ENCODE measurements at regions not wholly inside any gene's neighbourhood (a gene's known extent, or its start where the extent isn't known, plus 50 kb on each side); places are given as distances from the start of the nearest gene placed in this dataset.

DNA sequence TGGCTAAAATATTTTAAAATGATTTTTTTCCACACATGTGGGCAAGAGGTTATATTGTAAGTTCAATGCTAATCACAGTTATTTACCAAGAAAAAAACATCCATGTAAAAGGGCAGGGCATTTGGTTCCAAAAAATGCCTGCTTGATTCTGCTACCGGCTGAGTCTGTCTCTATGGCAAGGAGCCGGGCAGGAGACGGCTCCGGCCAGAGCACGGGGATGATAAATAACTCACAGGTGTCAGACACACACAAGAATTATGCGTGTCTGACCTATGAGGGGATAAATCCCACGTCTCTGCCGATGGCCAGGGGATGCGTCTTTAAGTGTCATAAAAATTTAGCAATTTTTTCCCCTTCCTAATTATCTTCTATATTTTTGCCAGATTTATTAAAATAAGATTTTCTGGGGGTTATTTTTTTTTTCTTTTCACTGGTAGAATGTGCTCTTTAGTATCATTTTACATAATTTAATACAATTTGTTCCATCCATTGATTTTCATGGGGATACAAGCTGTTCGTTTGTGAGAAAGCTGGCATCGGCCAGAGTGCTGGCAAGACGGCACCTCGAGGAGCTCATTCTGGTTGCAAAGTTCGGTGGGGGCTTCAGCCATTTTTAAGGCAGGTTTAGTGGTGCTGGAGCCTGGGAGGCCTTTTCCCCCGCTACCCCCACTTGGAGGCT, 253.9 kb downstream of the ZNF536 start:
- TF ChIP-seq, protein P1, sequence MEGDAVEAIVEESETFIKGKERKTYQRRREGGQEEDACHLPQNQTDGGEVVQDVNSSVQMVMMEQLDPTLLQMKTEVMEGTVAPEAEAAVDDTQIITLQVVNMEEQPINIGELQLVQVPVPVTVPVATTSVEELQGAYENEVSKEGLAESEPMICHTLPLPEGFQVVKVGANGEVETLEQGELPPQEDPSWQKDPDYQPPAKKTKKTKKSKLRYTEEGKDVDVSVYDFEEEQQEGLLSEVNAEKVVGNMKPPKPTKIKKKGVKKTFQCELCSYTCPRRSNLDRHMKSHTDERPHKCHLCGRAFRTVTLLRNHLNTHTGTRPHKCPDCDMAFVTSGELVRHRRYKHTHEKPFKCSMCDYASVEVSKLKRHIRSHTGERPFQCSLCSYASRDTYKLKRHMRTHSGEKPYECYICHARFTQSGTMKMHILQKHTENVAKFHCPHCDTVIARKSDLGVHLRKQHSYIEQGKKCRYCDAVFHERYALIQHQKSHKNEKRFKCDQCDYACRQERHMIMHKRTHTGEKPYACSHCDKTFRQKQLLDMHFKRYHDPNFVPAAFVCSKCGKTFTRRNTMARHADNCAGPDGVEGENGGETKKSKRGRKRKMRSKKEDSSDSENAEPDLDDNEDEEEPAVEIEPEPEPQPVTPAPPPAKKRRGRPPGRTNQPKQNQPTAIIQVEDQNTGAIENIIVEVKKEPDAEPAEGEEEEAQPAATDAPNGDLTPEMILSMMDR (IDR thresholded peaks at IDR 0.05), result no peak
- TF ChIP-seq POLR2A (IDR thresholded peaks at IDR 0.05) (no peak), POLR2AphosphoS5 (IDR thresholded peaks at IDR 0.05) (no peak)

Measured in prostate gland (tissue), 2 donors.